HG03045 (cell line): ENCODE measurements at regions not wholly inside any gene's neighbourhood (a gene's known extent, or its start where the extent isn't known, plus 50 kb on each side); places are given as distances from the start of the nearest gene placed in this dataset.

Experiments
- ATAC-seq: cut with Tn5 transposase; IDR thresholded peaks from one replicate; pipeline ENCODE4 v1.9.1; 2021; ENCODE audit warnings: mild to moderate bottlenecking, moderate library complexity; ENCODE audit not compliant: unreplicated experiment

GRCh38 chr6:45791211-45792168 lies 224.2 kb downstream of the CLIC5 start:
- ATAC-seq = no peak

- ATAC-seq = no peak
These were observed 226.4 kb downstream of the CLIC5 start for GRCh38 chr6:45789238-45789637.

- no peak for ATAC-seq
These were observed 228.3 kb downstream of the CLIC5 start for GRCh38 chr6:45787384-45787783.

GRCh38 chr6:45786355-45786781 lies 229.3 kb downstream of the CLIC5 start:
- ATAC-seq = no peak

GRCh38 chr6:45784250-45784649 lies 231.4 kb downstream of the CLIC5 start:
- ATAC-seq = no peak

- ATAC-seq = no peak
These were observed 231.9 kb downstream of the CLIC5 start for GRCh38 chr6:45783716-45784115.

GRCh38 chr6:45781890-45782289 lies 233.8 kb downstream of the CLIC5 start:
- no peak for ATAC-seq

- no peak for ATAC-seq
These were observed 235.1 kb downstream of the CLIC5 start for GRCh38 chr6:45780523-45780922.

GRCh38 chr6:45775026-45775697 lies 240.5 kb downstream of the CLIC5 start:
- ATAC-seq = no peak

GRCh38 chr6:45773906-45774305 lies 241.8 kb downstream of the CLIC5 start:
- ATAC-seq = no peak

- no peak for ATAC-seq
These were observed 242.7 kb downstream of the CLIC5 start for GRCh38 chr6:45772886-45773495.

- no peak for ATAC-seq
These were observed 243.6 kb downstream of the CLIC5 start for GRCh38 chr6:45772051-45772450.

- no peak for ATAC-seq
These were observed 252.4 kb downstream of the CLIC5 start for GRCh38 chr6:45763281-45763680.

GRCh38 chr6:45759472-45759810 lies 256.2 kb downstream of the CLIC5 start:
- no peak for ATAC-seq

- ATAC-seq = no peak
These were observed 256.7 kb downstream of the CLIC5 start for GRCh38 chr6:45758787-45759471.

- no peak for ATAC-seq
These were observed 258.1 kb downstream of the CLIC5 start for GRCh38 chr6:45757443-45758130.

GRCh38 chr6:45756606-45757005 lies 259.1 kb downstream of the CLIC5 start:
- ATAC-seq = no peak

- no peak for ATAC-seq
These were observed 261.2 kb downstream of the CLIC5 start for GRCh38 chr6:45754432-45754831.

- no peak for ATAC-seq
These were observed 269.6 kb downstream of the CLIC5 start for GRCh38 chr6:45746046-45746445.

- ATAC-seq = no peak
These were observed 272.5 kb downstream of the CLIC5 start for GRCh38 chr6:45743028-45743615.
